NCI-H2029 treated with DMSO at 0.1 percent for 48 hours (cell line): ENCODE measurements at regions not wholly inside any gene's neighbourhood (a gene's known extent, or its start where the extent isn't known, plus 50 kb on each side); places are given as distances from the start of the nearest gene placed in this dataset.
"Not testable (repeated sequence)": the region's sequence is repeated elsewhere in the genome, so short reads cannot be mapped to it uniquely, and the experiment has no call there.

Source experiments
- DNase-seq: peaks from one replicate; lab custom pipeline; 2025; lab: John Stamatoyannopoulos, UW

DNA sequence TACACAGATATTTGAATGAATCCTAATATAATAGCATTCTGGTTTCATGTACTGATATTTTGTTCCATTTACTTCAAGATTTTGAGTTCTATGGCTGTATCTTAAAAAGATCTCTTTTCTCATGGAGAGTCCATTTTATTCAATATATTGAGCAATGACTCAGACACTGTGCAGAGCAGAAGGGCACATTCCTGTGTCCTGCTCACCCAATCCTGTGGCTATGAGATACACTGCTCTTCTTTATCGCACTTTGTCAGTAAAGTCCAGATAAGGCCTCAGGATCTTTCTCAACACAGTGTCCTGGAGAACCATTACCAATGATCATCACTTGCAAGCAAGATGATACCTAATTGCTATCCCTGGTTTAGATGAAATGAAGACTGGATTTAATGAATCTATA lies 155.0 kb downstream of the CYSLTR2 start:
- no peak for DNase-seq

DNA sequence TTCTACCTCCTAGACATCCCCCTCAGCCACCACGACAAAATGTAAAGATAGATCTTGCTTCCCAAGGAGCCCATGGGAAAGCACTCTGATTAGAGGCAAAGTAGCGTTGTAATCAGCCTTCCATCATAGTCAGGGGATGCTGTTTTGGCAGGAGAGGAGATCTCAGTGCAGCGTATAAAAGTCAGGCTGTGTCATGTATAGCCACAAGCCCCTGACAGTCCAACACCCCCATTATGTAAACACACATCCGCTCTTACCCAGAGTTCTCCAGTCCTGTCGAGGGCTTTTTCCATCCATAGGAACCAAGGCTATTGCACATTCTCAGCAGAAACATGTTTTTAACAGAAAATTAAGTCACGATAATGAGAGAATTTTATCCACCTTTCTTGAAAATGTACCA lies 156.3 kb downstream of the CYSLTR2 start:
- DNase-seq = no peak

DNA sequence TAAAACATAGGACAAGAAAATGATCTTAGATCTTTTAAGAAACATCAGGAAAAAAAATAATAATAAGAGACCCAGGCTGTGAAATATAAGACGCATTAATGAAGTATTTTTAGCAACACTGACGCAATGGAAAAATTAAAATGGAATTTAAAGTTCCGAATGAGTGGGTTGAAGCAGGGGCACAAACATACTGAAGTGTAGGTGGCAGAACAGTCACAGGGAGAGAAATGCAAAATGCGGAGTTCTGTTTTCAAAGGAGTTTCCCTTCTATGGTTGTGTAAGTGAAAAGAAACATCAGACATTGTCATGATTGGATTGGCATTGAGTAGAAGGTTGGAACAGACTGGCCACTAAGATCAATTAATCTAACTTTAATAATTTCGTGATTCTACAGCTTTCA lies 159.8 kb downstream of the CYSLTR2 start:
- DNase-seq = no peak

DNA sequence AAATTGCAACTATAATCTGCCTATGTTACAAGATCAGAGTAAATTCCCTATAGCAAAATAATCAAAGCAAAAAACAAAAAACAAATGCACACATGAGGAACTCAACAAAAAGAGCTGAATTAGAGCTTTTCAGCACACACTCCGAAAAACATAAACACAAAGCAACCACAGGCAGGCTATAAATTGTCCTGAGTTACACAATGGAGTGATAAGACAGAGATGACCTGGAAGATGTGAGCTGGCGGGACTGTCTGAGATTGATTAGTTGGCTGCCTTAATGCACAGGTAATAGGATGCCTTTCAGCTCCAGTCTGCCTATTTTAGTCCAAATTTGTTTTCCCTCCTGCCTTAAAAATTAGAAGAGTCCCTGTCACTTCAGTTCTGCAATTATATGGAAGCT lies 159.0 kb upstream of the FNDC3A start:
- DNase-seq = no peak

DNA sequence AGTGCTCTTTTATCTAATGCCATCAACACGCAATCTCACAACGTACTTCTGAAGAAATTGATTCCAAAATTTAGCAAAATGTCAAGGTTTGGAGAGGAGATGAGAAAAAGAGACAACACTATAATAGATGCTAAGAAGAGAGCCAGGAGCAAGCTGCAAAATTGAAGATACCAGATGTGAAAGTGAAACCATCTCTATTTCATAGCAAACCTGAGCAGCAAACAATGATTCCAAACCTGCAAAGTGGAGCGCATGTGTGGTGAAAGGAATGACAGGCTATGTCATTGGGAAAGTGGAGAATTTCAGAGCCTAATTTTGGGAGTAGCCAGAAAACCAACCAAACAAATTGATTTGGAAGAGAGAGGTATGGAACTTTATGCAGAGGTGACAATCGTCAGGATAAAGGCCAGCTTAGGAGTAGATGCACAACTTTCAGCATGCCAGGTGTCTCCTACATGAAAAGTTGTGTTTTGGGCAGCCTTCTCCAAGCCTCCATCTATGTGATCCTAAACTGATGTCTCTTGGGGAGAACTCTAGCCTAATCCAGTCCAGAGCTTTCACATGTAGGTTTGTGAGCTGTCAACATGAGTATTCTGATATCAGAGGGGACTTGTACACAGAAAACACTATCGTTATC lies 158.4 kb upstream of the FNDC3A start:
- DNase-seq = no peak

DNA sequence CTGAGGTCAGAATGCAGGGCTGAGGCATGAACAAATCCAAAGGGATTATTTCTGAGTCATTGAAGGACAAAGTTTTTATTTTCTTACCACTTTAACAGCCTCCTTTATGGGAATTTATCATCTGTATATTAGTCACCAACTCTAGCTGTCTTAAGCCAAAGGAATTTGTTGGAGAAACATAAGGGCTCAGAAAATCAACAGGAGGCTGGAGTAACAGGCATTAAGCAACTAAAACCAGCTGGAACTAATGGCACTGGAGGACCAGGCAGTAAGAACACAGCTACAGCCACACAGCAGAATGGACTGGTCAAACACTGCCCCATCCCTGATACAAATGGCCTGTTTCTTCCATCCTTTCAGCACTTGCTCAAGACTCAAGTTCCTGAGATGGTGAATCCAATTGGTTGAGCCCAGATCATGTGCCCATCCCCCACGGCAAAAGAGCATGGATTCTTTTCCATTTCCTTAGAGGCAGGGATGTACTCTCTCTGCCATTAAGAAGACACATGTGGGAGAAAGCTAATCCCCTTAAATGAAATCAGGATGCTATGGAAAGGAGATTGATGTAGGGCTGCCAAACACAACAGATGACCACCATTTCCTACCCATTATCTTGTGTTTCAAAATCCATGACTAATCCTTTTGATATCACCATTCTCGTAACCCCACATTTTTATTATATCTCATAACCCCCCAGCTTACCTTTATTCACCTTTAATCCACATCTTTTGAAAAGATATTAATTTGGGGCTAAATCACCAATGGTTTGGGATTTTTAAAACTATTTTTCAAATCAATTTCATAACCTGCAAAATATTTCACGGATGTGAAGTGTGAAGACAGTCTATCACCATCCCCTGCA lies 157.0 kb upstream of the FNDC3A start:
- DNase-seq = no peak

DNA sequence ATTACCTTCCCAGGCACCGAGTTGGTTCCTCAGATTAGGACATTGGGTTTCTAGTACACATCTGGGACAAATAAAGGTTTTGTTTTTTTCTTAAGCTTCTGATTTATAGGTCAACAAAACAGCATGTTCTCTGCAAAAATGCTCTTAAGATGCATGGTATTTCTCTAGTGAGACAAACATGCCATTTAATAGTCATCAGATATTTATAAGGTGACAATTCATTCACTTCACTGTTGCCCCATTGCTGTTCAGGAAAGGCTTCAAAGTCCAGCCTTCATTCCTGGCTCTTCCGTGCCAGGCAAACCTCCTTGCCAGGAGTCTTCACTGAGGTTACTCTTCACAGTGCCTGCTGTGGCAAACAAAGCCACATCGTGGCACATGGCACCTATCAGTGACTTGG lies 156.3 kb upstream of the FNDC3A start:
- no peak for DNase-seq

DNA sequence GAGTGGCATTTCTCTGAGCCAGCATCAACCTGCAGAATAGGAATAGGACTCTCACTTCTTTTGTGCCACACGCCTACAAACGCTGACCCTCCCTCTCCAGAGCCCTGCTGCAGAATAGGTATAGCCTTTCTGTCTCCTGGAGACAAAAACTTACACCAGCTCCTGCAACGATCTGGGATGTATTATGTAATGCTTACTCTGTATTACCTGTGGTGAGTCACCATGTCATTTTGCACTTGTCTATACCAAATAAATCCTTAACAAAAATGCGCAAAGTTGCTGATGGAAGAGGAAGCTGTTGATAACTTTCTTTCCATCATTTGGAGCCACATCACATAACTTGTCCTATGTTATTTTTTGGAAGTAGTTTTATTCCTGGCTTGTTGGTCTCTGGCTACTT lies 155.8 kb upstream of the FNDC3A start:
- DNase-seq = no peak

DNA sequence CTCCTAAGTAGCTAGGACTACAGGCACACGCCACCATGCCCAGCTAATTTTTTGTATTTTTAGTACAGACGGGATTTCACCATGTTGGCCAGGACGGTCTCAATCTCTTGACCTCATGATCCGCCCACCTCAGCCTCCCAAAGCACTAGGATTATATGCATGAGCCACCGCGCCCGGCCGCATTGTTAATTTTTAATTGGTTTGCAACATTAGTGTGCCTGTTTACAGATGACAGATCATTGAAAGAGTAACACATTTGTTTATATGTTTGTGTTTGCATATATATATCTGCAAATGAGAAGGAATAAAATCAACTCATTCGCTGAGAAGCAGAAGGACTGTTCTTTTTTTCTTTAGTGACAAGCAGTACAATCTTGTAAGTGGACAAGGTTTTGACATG lies 152.2 kb upstream of the FNDC3A start:
- not testable (repeated sequence) for DNase-seq

DNA sequence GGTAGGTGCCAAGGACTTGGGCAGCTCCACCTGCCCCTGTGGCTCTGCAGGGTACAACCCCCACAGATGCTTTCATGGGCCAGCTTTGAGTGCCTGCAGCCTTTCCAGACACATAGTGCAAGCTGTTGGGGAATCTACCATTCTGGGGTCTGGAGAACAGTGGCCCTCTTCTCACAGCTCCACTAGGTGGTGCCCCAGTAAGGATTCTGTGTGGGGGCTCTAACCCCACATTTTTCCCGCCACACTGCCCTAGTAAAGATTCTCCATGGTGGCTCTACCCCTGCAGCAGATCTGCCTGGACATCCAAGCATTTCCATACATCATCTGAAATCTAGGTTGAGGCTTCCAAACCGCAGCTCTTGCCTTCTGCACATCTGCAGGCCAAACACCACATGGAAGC lies 149.7 kb upstream of the FNDC3A start:
- no peak for DNase-seq

DNA sequence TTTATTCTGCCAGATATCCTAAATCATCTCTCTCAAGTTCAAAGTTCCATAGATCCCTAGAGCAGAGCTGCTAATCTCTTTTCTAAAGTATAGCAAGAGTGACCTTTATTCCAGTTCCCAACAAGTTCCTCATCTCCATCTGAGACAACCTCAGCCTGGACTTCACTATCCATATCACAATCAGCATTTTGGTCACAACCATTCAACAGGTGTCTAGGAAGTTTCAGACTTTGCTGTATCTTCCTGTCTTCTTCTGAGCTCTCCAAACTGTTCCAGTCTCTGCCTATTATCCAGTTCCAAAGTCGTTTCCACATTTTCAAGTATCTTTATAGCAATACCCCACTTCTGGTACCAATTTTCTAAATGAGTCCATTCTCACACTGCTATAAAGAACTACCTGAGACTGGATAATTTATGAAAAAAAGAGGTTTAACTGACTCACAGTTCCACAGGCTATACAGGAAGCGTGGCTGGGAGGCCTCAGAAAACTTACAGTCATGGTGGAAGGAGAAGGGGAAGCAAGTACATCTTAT lies 148.7 kb upstream of the FNDC3A start:
- not testable (repeated sequence) for DNase-seq

DNA sequence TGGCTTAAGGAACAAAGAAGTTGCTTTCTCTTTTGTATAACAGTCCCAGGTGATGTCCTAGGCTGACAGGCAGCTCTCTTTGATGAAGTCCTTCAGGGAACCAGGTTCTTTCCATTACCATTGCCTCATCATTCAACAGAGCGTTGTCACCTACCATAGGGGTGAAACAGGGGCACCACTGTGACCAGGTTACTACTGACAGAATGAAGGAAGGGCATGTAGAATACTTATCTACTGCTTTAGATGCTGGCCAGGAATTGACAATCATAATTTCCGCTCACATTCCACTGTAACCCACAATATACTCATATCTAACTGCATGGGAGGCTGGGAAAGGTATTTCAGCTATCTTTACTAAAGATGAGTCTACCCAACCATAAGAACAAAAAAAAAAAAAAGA lies 148.0 kb upstream of the FNDC3A start:
- DNase-seq = no peak

DNA sequence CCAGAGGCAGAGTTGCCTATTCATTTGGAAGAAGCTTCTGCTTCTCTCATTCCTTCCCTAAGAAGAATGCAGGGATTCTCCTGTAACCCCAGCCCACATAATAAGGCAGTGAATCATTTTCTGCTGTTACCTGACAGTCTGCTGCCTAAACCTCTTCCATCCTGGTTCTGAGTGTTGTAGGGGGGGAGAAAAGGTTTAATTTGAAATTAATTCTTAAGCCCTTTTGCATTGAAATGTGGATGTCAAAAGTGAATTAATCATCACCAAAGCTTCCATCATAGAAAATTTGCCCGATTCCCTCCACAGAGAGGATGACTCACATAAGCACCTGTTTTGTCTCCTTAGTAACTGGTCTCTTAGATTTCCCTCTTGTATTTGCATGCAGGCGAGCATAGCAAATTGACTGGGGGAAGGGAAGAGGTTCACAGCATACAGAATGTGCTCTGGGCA lies 146.7 kb upstream of the FNDC3A start:
- peak; percentile 10 for DNase-seq

DNA sequence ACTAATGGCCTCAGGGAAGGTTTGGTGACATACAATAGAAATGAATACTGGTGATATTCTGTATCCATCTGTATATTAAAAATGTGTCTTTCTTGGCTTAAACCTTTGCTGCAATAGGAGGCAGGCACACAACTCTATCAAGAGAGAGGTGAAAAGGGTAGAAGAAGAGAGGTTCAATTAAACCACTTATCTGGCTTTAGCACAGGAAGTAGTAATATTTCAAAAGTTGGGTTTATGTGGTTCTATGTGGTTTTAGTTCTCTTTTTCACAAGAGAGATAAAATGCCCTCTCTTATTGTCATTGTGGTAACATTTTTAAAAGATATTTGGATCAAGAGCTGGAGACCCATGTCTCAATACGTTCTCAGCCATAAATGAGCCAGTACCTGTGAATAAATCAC lies 146.2 kb upstream of the FNDC3A start:
- DNase-seq = no peak

DNA sequence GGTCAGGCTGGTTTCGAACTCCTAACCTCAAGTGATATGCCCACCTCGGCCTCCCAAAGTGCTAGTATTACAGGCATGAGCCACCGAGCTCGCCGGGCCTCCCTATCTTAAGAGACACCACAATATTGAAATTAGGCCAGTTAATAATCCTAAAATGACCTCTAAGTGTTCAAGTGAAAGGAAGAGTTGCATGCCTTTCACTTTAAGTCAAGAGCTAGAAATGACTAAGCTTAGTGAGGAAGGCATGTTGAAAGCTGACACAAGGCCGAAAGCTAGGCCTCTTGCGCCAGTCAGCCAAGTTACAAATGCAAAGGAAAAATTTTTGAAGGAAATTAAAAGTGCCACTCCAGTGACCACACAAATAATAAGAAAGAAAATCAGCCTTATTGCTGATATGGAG lies 144.5 kb upstream of the FNDC3A start:
- no peak for DNase-seq

DNA sequence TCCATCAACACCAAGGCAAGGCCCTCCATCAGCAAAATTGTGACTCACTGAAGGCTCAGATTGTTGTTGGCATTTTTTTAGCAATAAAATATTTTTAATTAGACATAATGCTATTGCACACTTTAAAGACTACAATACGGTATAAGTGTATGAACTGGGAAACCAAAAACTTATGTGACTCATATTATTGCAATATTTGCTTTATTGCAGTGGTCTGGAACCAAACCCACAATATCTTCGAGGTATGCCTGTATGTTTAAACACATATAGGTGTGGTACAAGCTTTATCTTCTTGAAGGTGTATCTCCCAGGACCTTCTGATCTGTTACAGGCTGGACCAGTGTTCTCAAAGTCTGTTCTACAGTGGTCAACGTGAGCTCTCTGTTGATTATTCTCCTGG lies 142.3 kb upstream of the FNDC3A start:
- DNase-seq = no peak

DNA sequence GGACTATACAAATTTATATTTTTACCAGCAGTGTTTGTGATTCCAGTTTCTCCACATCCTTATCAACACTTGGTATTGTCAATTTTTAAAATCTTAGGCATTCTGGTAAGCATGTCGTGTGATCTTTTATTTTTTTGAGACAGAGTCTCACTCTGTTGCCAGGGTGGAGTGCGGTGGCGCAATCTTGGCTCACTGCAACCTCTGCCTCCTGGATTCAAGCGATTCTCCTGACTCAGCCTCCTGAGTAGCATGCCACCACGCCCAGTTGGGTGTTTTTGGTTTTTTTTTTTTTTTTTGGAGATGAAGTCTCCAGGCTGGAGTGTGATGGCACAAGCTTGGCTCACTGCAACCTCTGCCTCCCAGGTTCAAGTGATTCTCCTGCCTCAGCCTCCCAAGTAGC lies 140.4 kb upstream of the FNDC3A start:
- not testable (repeated sequence) for DNase-seq

DNA sequence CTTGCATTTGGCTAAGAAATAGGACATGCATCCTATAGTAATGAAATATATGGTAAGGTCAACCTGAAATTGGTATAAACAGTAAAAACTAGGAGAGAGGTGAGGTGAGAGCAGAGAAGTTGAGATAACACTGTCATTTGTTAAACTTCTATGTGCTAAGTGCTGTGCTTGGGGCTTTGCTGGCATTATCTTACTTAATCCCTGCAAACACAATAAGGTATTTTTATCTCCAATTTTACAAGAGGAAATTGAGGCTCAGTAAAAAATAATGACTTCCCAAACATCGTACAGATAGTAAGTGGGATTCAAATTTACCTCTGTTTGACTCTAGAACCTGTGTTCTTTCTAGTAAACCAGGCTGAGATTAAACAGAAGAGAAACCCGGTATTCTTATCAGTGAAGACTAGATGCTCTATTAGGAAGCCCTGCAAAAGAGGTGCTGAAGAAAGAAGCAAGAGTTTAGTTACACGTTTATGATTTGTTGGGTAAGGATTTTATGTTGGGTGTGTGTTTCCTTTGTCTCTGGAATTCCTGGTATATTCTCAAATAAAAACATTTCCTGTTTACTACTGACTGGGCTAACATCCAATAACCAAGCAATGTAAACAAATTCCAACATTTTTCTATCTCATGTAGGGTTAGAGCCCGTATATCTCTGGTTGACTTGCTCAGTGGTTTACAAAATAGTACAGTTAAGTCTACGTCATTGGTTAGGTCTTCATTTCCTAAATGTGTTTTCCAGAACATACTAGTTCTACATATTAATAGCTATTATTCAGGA lies 137.3 kb upstream of the FNDC3A start:
- no peak for DNase-seq

DNA sequence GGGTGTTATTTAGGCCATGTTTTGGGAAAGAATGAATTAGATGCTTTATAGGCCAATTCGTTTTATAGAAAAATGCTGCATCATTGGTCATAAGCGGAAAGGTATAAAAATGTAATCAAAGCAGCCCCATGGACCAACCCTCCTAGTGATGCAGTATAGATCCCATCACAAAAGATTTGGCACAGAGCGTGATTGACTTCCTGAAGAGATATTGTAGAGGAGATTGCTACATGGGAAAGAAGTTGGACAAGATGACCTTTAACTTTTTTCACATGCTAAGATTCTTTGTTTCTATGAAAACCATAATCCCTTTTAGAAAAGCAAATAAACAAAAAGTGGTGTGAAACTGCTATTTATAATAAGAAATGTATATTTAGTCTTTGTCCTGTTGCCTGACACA lies 136.5 kb upstream of the FNDC3A start:
- no peak for DNase-seq

DNA sequence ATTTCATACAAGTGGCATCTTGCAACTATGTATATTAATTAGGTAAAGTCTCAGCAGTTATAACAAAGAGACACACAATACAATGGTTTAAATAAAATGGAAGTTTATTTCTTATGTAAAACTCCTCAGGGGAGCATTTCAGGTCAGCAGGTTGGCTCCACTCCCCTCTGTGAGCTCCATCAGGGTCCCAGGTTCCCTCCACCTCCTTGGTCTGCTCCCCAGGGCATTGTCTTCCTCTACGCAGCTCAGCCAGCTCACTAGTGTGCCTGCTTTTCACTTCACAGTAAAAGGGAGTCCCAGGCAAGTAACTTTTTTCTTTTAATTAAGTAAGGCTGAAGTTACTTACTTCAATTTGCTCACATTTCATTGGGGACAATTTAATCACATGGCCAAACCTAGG lies 135.3 kb upstream of the FNDC3A start:
- DNase-seq = no peak

DNA sequence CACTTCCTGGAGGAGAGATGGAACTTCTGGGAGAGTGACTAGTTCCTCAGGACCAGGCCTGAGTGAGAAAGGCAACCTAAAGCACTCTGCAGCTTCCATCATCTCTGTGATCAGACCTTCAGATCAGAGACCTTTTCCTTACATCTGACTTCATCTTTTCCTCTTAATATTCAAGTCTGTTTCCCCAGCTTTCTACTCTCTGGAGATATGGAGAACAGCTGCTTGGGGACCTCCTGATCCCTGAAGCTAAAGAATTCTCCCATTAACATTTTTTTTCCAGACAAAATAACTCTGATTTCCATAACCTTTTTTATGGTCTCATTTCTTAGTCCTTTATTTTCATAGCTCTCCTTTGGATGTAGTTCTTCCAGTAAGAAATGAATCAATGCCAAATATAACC lies 133.4 kb upstream of the FNDC3A start:
- no peak for DNase-seq

DNA sequence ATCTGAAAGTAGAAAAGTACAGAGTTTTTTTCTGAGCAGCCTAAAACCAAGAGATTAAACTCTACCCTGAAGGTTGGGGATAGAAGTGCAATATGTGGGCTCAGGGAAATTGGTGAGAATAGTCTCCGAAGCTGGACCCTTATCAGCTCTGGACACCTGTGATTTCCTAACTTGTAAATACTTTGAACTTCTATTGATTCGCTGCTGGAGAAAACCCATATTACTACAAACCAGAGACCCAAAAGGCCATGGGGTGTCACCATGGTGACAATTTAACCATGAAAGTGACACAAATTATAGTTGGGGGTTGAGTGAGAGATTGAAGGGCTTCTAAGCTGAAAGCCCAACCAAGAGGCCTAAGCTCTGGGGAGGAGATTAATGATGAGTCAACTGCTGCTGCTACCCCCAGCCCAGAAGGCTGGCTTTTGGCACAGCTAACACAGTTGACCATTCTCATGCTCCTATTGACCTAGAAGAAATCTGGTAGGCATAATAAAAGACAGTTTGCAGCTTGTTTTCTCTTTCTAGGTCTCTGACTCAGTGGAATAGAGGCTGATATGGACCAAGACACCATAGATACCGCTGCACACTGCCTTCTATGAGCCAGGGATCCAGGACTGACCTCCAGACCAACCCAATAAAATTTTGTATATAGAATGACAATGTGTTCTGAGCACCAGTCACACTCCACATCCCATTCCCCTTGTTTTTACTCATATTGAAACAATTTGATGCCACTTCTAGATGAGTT lies 131.9 kb upstream of the FNDC3A start:
- no peak for DNase-seq
